HG02885 (cell line): ENCODE measurements at regions not wholly inside any gene's neighbourhood (a gene's known extent, or its start where the extent isn't known, plus 50 kb on each side); places are given as distances from the start of the nearest gene placed in this dataset.

Experiments
- ATAC-seq: cut with Tn5 transposase; IDR thresholded peaks from one replicate; pipeline ENCODE4 v1.9.1; 2021; ENCODE audit warnings: mild to moderate bottlenecking; ENCODE audit not compliant: unreplicated experiment, poor library complexity

- ATAC-seq = no peak
Observed at GRCh38 chr5:123673107-123673506, 161.1 kb downstream of the CSNK1G3 start.

GRCh38 chr5:123671711-123672456 is 159.9 kb downstream of the CSNK1G3 start:
- ATAC-seq = no peak

DNA sequence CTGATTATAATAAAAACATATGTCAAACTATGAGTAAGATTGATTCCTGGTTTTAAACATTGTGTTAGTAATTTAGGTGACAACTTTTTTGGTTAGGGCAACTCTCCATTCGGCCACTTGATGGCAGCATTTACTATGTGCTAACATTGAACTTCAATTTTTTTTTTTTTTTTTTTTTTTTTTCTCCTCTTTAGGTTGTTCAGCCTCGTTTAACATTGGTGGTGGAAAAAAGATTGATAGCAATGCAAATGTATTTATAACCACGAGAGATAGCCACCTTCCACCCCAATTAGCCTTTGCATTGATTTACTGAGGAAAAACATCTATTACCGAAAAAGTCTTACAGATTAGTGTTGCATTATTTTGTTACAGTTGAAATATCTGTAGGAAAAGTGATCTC is 159.1 kb downstream of the CSNK1G3 start:
- no peak for ATAC-seq
